UCSD-AML1 (cell line): ENCODE measurements at regions not wholly inside any gene's neighbourhood (a gene's known extent, or its start where the extent isn't known, plus 50 kb on each side); places are given as distances from the start of the nearest gene placed in this dataset.
"Not testable (repeated sequence)": the region's sequence is repeated elsewhere in the genome, so short reads cannot be mapped to it uniquely, and the experiment has no call there.

ENCODE experiments used
- DNase-seq: peaks from one replicate; lab custom pipeline; 2025; ENCODE audit not compliant: unreplicated experiment; lab: John Stamatoyannopoulos, UW

DNA sequence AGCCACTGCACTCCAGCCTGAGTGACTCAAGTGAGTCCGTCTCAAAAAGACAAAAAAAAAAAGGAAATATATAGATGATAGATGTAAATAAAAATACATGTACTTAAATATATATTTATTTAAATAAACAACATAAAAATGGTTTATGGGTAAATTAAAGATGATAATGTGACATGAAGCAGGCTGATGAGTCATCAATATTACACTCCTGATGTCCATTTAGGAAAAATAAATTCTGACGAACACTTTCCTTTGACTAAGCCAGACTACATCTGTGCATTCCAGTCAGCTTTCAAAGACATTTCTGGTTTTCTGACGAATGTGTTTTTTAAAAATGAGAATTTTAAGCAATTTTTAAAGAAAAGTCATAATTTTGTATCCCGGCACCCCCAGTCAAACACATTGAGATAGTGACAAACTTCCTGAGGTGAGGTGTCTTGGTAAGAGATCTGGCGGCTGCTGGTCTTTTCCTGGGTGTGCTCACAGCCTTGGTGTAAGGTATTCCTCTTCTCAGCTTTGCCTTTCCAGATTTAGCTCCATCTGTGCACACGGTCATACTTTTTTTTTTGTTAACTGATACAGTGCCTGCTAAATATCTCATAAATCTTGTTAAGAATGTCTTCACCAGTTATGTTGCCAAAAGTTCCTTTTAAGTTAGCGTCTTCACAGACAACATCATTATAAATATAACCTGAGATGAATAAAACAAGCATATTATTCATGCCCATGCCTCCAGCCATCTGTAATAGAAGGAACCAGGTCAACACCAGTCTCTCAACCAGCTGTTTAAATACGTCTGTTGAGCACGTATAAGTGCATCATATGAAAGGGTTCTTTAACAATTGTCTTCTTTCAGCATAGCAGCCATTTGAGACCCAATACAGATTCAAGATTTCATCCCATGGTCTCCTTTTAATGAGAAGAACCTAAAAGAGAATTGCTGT, 214.5 kb upstream of the PLD5 start:
- no peak for DNase-seq

GRCh38 chr1:242736611-242737010, 212.1 kb upstream of the PLD5 start:
- no peak for DNase-seq

DNA sequence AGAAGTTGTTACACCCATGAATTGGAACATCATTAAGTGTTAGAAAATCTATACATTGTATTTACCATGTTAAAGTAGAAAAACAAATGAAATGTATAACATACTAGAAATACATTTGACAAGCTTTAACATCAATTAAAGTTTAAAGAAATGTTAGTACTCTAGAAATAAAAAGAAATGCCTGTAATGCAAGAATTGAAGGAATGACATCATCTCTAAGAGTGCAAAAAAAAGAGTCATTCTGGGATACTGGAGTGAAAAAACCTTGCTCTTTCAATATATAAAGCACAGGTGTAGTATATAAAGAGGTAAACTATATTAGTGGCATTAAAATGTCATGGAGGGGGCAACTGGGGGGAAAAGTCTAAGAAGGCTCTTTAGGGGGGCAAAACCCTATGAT, 210.8 kb upstream of the PLD5 start:
- no peak for DNase-seq

- no peak for DNase-seq
These were observed 206.9 kb upstream of the PLD5 start for GRCh38 chr1:242731446-242731845.

DNA sequence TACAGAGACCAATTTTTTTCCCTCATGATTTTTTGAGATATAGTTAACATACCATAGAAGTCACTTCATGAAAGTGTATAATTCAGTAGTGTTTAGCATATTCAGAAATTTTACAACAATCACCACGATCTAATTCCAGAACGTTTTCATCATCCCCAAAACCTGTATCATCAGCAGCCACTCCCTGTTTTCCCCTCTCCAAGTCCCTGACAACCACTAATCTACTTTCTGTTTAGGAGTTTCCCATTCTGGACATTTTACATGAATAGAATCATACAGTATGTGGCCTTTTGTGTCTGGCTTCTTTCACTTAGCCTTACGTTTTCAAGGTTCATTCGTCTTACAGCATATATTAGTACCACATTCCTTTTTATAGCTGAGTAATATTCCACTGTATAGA, 204.2 kb upstream of the PLD5 start:
- no peak for DNase-seq

DNA sequence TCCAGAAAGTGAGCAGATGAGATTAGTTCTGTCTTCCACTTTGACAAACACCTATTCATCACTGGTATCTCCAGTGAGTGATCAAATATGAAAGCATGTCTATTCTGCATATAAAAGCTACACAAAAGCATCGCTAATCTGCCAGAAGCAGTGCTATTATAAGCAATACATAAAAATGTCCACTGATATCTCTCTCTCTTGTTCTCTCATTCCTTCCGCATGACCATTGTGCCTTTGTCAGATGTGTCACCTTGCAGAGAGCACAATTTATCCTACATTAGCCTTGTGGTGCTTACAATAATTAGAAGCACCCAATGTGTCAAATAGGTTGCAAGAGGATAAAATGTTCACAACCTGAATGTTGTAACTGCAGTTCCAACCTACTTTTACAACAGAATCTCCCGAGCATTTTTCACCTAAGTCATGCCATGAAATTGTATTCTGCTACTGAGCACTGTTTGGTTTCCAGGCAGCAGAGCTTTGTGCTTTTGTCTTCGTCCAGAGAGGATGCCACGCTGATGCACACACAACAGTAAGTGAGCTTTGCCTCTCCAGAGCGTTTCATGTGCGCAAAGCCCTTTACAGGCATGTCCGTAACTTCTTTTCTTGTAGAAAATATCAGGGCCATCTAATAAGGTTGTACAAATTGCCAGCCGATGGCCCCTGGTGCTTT, 198.7 kb upstream of the PLD5 start:
- DNase-seq = no peak

- DNase-seq = no peak
These were observed 194.5 kb upstream of the PLD5 start for GRCh38 chr1:242718967-242719366.

GRCh38 chr1:242712248-242712647, 187.8 kb upstream of the PLD5 start:
- DNase-seq = no peak

GRCh38 chr1:242710847-242711246, 186.3 kb upstream of the PLD5 start:
- no peak for DNase-seq

DNA sequence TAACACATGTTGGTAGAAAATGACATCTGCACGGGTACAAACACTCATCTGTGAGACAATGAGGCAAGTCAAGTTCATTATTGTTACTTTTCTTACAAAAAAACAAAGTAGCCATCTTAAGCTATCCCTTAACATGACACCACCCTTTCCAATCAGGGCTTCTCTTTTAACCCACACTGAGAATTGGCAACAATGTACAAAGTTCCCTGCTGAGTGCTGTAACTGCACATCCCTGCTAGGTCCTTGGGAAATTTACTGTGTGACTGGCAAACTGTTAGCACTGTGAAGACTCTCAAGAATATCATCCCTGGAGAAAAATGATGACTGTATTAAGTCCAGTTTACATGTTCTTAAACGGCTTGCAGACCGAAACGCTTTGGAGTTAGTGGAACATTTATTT, 185.8 kb upstream of the PLD5 start:
- no peak for DNase-seq

DNA sequence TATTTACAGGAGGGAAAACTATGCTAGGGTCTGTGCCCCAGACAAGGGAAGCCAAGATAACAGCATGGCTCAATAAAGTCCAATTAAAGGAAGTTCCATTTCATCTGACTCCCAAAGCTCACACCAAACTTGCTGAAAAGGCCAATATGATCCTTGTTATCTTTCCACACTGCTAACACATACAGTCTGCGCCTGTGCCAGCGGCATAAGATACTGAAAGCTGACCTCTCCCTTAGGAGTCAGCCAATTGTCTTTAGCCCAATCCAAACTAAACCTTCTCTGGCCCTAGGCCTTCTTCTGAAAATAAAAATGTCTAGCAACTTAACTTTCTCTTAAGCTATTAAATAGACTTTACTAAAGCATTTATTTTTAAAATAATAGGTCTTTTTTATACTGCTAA, 179.0 kb upstream of the PLD5 start:
- no peak for DNase-seq

DNA sequence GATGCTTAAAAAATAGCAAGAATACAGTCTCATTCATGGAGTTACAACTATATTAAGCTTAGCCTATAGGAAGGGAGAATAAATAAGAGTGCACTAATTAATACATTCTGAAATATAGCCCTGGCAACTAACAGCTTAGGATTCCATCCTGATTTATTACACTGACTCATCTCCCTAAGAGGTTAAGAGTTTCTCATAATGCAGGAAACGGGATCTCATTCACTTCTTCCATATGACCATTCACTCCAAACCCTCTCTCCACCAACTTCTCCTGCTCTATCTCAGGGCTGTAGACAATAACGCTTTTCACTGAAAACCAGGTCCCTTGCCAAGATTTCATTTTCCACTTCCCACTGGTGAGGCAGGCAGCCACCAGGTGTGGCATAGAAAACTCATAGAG, 168.5 kb upstream of the PLD5 start:
- DNase-seq = no peak

- DNase-seq = no peak
These were observed 167.1 kb upstream of the PLD5 start for GRCh38 chr1:242691610-242691945.

GRCh38 chr1:242690849-242691609, 166.5 kb upstream of the PLD5 start:
- no peak for DNase-seq

DNA sequence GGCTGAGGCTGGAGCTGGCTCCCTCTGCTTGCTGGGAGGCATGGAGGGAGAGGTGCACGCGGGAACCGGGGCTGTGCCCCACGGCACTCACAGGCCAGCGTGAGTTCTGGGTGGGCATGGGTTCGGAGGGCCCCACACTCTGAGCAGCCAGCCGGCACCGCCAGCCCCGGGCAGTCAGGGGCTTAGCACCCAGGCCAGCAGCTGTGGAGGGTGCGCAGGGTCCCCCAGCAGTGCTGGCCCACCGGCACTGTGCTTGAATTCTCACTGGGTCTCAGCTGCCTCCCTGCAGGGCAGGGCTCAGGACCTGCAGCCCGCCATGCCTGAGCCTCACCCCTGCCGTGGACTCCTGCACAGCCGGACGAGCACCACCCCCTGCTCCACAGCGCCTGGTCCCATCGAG, 164.9 kb upstream of the PLD5 start:
- no peak for DNase-seq

GRCh38 chr1:242674951-242675645, 150.6 kb upstream of the PLD5 start:
- no peak for DNase-seq

DNA sequence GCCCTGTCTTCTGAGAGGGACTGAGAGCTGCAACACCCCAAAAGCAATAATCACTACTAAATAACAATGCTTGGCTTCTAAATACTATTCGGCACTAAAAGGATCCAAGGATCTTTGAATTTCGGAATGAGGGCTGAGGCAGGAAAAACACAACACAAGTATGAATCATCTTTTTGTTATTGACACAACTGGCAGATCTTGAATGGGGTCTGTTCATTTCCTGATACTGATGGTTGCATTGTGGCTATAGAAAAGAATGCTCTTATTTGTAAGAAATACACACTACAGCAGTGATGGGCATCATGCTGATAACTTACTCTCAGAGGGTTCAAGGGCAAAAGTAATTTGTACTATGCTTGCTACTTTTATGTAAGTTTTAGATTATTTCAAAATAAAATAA, 149.2 kb upstream of the PLD5 start:
- DNase-seq = no peak

GRCh38 chr1:242673165-242673564, 148.7 kb upstream of the PLD5 start:
- not testable (repeated sequence) for DNase-seq

DNA sequence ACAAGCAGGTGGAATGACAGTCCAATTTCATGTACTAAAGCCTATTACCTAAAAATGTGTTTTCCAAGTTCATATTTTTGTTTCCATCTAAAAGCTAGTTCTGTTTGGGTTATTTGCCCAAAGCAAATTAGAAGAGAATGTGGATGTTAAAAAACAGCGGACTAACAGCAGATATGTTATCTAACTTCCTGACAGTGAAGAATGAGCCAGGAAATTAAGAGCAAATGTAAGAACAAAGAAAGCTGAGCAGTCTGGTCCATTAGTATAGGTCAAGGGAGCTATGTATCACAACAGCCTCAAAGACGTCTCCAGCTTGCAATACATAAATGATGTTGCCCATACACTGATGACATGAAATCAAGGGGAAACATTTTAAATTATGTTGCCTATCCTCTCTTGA, 145.5 kb upstream of the PLD5 start:
- DNase-seq = no peak

DNA sequence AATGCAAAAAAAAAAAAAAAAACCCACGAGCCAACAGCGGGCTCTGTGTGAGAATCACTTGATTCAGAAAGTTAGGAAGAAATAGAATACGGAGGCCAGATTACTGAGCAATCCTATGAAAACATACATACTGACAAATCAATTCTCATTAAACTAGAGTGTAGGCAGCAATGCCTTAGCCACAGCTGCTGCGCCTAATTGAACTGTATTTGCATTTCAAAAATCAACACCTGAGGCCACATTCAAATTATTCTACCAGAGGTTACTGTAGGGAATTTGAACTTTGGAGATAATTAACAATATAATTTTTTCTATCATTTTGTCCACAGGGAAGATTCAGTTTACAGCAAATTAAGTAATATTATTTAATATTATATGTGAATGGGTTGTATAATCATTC, 138.4 kb upstream of the PLD5 start:
- DNase-seq = no peak

GRCh38 chr1:242653772-242654171, 129.3 kb upstream of the PLD5 start:
- DNase-seq = not testable (repeated sequence)
